ACHN (cell line): ENCODE measurements at regions not wholly inside any gene's neighbourhood (a gene's known extent, or its start where the extent isn't known, plus 50 kb on each side); places are given as distances from the start of the nearest gene placed in this dataset.
"Not testable (repeated sequence)": the region's sequence is repeated elsewhere in the genome, so short reads cannot be mapped to it uniquely, and the experiment has no call there.

Experiments
- DNase-seq: peaks from one replicate; pipeline ENCODE4 v3.0.0-alpha.2; 2015
- in situ Hi-C: cut with HindIII; loops from 2 replicates; pipeline ENCODE4 v1.10.0; 2017; ENCODE audit warnings: low sequenced_read_pairs, low pct_ligation_motif_present, low pct_unique_long_range_greater_than_20kb

DNA sequence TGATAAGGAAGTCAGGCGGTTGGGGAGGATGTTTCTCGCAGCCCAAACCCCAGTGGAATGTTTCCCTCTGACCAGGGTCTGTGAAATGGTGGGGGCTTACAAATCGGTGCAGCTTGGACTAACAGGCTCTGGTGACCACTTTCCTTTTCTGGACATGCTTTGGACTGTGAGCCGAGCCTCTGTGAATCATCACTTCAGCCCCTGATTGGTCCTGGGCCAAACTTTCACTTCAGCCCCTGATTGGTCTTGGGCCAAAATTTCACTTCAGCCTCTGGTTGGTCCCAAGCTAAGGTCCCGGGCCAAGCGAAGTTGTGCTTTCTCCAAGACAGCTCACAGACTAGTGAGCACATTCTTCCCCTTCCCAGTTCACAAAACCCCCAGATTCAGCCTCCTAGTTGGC lies 223.7 kb upstream of the ANKRD20A1 start:
- DNase-seq, in situ Hi-C loops: not testable (repeated sequence)

GRCh38 chr9:67611900-67612299 lies 246.8 kb upstream of the ANKRD20A1 start:
- DNase-seq, in situ Hi-C loops: not testable (repeated sequence)

- in situ Hi-C loops, DNase-seq: not testable (repeated sequence)
Observed at GRCh38 chr9:67609872-67610271, 248.9 kb upstream of the ANKRD20A1 start.

DNA sequence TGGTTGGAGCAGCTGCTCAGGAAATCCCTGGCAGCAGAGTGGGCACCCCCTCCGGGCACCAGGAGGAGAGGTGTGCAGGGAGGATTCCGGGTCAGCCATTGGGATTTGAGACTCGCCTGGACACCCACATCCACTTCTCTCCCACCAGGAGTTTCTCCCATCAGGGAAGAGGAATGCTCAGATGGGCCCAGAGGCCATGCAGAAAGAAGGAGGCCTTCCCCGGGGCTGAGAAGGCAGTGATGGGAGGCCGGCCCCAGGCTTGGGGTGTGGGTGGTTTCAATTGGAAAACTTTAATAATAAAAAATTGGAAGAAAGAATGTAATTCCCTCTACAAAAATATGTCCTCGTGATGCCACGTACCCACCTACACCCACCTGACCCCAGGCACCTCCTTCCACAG lies 249.3 kb upstream of the ANKRD20A1 start:
- DNase-seq, in situ Hi-C loops: not testable (repeated sequence)

GRCh38 chr9:67605113-67605512 lies 253.6 kb upstream of the ANKRD20A1 start:
- DNase-seq, in situ Hi-C loops: not testable (repeated sequence)

- DNase-seq, in situ Hi-C loops: not testable (repeated sequence)
Observed at GRCh38 chr9:67603609-67604008, 255.1 kb upstream of the ANKRD20A1 start.

GRCh38 chr9:67592424-67592823 lies 266.3 kb upstream of the ANKRD20A1 start:
- DNase-seq, in situ Hi-C loops: not testable (repeated sequence)

GRCh38 chr9:67555874-67556273 lies 302.9 kb upstream of the ANKRD20A1 start:
- DNase-seq, in situ Hi-C loops: not testable (repeated sequence)

- in situ Hi-C loops, DNase-seq: not testable (repeated sequence)
Observed at GRCh38 chr9:67550044-67550443, 308.7 kb upstream of the ANKRD20A1 start.

- in situ Hi-C loops, DNase-seq: not testable (repeated sequence)
Observed at GRCh38 chr9:67529834-67530233, 328.9 kb upstream of the ANKRD20A1 start.

DNA sequence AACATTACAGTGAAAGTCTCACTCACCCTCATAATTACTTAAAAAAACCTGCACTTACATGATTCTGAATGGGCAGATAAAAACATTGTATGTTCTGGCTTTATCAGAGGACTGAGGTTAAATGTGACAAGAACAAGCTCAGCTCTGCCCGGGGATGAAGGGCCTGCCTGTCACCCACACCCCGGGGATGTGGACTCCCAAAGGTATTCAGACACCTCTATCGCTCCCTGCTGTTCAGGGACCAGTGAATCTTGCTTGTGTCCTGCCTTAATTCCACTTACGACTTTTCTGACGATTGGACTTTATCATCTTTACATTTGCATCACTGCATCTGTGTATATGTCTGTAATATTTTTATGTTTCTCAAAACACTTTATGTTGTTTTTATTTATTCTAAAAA lies 341.8 kb upstream of the ANKRD20A1 start:
- DNase-seq, in situ Hi-C loops: not testable (repeated sequence)

DNA sequence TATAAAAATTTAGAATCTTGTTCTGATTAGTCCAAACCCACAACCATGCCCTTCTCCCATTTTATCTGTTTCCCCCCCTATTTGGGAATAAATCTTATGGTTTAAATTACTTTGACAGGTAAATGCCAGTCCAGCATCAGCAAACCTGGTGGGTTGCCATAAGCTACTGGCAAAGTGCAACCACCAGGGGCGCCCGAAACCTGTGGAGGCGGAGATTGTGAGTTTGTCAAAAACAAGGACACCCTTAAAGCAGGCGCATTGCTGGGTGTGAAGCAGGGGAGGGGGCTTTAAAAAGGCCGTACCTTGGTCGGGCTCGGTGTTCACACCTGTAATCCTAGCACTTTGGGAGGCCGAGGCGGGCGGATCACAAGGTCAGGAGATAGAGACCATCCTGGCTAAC lies 344.1 kb upstream of the ANKRD20A1 start:
- in situ Hi-C loops = not testable (repeated sequence)

DNA sequence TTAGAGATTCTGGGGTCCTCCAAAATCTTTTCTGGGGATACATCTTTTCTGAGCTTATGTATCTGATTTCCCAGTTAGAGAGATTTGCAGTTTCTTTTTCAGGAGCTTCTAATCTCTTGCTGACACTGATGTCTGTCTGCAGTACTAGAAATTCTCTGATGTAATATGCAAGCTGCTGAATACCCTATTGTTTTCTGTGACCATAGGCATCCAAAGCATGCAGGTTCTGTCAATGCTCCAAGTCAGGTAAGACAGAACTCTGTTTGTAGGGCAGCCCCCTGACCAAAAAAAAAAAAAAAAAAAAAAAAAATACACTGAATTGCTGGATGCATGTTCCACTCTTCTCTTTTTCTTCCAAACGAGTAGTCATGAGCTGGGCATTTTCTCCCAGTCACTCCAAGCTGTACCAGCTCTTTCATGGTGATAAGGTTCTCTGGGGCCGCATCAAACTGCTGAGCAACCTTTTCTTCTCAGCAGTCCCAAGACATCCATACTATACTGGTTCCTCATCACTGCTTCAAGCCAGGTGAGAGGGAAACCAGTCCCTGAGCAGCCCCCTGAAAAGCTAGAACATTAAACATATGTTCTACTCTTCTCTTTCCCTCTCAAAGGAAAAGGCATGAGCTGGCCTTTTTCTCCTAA lies 354.9 kb upstream of the ANKRD20A1 start:
- DNase-seq, in situ Hi-C loops: not testable (repeated sequence)

More for the DNA sequence above, 344.1 kb upstream of the ANKRD20A1 start:
- not testable (repeated sequence) for DNase-seq

- DNase-seq, in situ Hi-C loops: not testable (repeated sequence)
Observed at GRCh38 chr9:67492028-67492427, 366.7 kb upstream of the ANKRD20A1 start.

DNA sequence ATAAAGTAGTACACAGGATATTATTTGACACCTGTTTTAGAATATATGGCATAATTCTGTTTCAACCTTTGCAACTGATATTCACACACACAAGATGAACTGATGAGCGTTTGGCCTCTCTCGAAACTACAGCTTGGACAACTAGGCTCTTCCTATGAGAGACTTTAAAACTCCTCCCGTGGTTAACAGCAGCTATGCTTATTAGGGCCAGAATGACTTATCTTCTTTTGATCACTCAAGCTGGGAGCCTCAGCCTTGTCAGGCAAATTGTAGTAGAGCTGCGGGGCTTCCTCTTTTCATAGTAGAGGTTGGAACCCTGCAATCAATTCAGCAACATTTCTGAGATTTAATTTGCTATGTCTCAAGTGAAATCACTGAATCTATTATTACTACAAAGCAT lies 381.3 kb upstream of the ANKRD20A1 start:
- DNase-seq, in situ Hi-C loops: not testable (repeated sequence)

- DNase-seq, in situ Hi-C loops: not testable (repeated sequence)
Observed at GRCh38 chr9:67470739-67471138, 388.0 kb upstream of the ANKRD20A1 start.

DNA sequence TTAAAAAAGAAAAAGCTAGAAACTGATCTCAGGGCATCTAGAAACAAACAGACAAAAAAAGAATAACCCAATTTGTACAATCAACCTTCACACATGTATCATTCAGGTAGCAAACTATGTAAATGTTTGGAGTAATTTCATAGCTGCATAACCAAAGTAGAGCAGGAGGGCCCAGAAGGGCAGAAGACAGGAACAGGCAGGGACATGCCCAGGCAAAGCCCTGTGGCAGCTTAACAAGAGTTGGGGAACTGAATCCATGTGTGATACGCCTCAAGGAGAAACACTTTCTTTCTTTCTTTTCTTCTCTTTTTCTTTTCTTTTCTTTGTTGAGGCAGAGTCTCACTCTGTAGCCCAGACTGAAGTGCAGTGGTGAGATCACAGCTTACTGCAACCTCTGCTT lies 390.4 kb upstream of the ANKRD20A1 start:
- in situ Hi-C loops, DNase-seq: not testable (repeated sequence)

DNA sequence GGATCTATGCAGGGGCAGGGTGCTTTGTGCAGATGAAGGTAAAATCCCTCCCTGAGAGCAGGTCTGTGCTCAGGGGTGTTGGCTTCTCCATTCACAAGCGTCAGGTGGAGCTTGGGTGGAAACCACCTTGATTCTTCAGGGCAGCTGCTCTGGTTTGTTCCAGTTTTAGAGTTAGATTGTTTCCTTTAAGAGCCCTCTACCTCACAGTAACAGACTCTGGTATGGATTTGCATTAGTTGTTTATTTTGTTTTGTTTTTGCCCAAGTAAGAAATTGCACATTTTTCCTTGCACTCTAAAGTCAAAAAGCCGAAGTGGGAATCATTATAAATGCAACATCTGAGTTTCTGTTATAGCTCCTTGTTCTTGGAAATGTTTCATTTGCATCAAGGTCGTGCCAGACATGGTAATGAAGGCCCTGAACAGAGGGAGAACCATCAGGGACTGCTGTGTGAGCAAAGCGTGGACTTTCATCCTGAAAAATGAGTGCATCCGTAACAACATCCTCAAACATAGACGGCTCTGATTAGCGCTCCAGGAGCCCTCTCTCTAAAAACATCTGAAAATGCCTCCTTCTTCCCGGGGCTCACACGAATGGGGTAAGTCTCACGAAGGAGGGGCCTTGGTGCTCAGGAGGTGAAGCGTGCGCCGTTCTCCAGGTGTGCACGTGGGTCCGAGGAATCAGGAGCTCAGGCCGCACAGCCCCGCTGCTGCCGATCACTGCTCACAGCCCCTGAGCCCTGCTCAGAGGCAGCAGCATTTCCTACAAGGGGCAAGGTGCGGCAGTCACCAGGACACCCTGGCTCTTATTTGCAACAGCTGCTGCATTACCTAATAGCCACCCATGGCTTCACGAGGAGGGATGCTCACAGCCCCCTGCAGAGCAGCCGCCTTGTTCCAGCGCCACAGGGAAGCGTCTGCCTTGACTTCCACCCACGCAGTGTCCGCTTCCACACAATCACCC lies 396.7 kb upstream of the ANKRD20A1 start:
- DNase-seq, in situ Hi-C loops: not testable (repeated sequence)

GRCh38 chr9:67452941-67453340 lies 405.8 kb upstream of the ANKRD20A1 start:
- in situ Hi-C loops = not testable (repeated sequence)

More at GRCh38 chr9:67452941-67453340, 405.8 kb upstream of the ANKRD20A1 start:
- not testable (repeated sequence) for DNase-seq
